ENCODE measurements at regions not wholly inside any gene's neighbourhood (a gene's known extent, or its start where the extent isn't known, plus 50 kb on each side); places are given as distances from the start of the nearest gene placed in this dataset.
"Not testable (repeated sequence)": the region's sequence is repeated elsewhere in the genome, so short reads cannot be mapped to it uniquely, and the experiment has no call there.

DNA sequence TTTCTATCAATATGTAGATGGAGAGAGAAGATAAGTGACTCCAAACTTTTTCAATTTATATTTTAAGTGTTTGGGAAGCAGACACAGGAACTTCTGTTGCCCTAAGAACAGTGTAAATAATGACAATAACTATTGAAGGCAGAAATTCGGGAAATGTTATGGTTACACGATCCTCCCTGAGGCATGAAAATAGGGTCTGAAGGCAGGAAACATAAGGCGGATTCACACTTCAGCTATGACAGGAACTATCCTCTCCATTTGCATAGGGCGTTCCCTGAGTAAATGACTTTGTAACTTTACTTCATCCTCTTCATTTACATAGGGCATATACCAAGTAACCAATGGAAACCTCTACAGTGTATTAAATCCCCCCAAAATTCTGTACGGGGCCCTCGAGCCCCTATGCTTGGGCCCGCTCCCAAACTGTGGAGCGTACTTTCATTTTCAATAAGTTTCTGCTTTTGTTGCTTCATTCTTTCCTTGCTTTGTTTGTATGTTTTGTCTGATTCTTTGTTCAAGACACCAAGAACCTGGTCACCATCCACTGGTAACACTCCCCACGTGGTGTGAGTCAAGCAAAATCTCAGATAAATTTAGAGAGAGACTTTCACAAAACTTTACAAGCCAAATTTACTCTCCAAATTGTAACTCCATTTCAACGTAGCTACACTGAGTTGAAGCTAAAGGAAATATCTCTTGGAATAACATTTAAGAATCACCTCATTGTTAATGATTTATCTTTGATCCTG lies 2504.3 kb downstream of the ARAP2 start:
- no peak for DNase-seq (ENCODE audit: low read depth in 2 of 2)

DNA sequence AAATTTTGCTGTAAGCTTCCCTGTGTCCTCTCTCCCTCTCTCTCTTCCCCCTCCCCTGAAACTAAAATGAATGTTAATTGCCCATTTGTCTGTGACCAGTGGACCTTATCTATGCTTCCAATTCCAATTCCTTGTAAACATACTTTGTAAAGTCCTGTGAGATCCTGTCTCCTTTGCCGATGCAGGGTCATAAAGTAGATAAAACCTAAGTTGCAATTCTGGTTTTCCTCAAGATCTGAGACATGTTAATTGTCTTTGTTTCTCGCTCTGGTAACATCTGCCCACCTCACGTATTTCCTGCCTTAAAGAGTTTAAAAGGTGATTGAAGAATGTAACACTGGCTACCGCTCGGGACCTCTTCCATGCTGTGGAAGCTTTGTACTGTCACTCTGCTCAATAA lies 2503.4 kb downstream of the ARAP2 start:
- not testable (repeated sequence) for DNase-seq (ENCODE audit: low read depth in 2 of 2)

DNA sequence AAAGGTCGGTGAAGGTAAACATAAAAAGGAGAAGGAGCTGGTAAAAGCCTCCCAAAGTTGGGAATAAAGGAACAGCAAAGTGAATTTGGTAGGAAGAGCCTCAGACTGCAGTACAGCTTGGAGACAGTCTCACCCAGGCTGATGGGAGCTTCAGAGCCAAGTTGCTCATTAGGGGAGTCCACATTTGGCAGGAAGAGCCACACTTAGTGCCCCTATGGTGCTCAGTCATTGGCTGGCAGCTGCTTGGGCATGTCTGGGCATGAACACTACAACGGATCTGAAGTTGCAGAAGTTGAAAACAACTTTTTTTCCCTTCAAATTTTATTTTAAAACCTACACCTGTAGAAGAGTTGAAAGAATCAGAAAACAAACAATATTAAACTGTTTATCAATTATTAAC lies 2497.3 kb downstream of the ARAP2 start:
- DNase-seq (ENCODE audit: low read depth in 2 of 2) = no peak

DNA sequence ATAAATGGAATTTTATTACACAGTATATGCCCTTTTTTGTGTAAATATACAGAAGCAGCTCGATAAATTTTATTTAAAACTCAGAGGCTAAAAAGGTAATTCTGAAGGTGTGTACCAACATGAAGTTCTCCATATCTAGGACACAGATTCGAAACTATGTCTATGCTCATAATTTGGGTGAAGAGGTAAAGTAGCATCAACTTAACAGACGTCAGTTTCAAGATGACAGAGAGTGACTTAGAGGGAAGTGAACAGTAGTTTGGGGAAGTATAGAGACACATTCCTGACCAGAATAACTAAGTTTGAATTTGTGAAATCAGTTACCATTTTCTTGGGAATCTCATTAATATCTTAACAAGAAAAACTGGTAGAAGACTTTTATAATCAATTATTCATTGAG lies 2493.3 kb downstream of the ARAP2 start:
- no peak for DNase-seq (ENCODE audit: low read depth in 2 of 2)

DNA sequence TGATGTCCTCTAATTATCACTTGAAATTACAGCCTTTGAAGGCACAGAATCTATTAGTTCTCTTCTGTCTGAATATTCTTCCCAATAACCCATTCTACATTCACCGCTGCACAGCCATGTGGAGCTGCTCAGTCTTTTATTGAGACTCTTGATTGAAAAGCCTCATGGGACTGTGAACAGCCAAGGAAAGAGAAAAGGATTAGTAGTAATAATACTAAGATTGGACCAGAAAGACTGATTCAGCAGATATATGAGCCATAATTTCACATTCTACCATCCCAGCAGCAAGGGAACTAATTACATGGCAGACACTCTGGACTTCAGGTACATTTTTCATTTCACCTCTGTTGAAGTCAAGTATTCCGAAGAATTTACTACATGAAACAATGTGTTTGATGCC lies 2471.7 kb downstream of the ARAP2 start:
- DNase-seq (ENCODE audit: low read depth in 2 of 2) = no peak

DNA sequence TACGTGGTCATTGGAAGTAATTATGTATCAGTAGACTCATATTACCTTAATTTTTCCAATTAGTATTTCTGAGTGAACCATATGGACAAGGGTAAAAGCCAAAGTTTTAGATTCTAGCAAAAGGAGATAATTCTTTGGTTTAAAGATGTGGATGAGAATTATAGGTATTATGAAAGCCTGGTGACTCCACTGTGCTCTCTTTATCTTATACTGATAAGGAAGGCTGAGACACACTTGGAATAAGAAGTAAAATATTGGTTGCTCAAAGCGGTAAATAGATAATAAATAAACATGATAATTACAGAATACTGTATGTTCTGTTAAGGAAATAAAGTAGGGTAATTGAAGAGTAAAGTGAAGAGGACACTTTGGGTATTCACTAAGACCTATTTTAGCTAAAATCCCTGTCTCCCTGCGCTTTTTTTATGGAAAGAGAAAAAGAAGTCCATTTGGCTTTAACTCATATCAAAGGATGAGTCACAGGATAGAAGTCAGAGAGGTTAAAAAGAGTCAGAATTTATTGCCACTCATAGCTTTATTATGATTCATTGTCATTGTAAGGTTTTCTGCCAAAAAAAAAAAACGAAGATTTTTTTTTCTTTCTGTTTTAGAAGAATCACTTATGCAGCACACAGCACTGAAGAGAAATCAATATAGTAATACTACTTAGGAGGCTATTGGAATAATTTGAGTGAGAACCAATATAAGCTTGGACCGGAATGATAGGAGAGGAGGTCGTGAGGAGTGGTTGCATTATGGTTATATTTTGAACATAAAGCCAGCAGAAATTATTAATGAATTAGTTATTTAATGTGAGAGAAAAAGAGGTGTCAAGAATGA lies 2463.1 kb downstream of the ARAP2 start:
- no peak for DNase-seq (ENCODE audit: low read depth in 2 of 2)

DNA sequence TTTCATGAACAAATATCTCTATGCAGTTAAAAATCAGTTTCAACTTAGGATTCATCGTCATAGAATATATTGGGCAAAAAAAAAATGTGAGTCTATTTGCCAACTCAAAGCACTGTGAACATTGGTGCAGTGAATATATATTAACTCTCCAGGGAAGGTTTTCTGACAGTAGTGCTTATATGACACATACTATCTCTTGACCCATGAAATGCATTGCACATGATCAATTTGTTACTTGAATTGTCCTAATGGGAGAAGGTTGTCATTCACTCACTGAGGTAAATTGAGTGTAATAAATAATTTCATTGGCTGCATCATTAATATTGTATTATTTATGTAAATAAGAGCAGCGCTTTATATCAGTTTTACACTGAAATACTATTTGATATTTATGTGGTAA lies 2458.5 kb downstream of the ARAP2 start:
- DNase-seq (ENCODE audit: low read depth in 2 of 2) = no peak

DNA sequence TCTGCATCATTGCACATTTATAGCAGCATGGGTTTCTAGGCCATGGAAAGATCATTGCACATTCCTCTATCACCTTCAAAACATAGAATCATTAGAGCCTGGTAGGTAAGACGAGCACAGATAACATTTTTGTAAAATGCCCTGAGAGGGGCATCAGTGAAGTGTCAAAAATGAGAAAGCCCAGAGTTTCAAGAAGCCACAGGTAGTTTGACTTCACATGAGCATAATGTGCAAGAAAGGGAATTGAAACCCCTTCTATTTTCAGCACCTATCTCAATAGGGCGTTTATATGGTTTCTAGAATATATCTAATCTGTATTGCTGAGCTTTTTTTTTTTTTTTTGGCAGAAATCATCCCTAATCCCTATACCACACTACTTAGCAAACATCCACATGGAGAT lies 2441.7 kb downstream of the ARAP2 start:
- no peak for DNase-seq (ENCODE audit: low read depth in 2 of 2)

DNA sequence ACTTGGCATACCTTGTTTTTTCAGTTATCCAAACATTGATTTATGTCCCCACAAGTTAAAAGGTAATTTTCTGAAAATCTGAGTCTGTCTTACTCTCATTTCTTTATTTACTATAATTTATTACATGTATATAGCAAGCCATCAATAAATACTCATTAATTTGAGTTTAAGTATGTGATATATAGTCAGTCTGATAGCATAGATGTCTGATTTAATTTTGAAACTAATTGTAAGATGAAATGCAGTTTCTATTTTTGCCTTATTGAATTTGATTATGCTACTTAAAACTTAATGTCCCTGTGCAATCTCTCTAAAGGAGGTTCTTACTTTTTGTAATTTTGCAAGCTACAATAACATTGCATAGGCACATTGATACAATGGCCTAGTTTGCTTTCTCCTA lies 2418.6 kb downstream of the ARAP2 start:
- no peak for DNase-seq (ENCODE audit: low read depth in 2 of 2)

DNA sequence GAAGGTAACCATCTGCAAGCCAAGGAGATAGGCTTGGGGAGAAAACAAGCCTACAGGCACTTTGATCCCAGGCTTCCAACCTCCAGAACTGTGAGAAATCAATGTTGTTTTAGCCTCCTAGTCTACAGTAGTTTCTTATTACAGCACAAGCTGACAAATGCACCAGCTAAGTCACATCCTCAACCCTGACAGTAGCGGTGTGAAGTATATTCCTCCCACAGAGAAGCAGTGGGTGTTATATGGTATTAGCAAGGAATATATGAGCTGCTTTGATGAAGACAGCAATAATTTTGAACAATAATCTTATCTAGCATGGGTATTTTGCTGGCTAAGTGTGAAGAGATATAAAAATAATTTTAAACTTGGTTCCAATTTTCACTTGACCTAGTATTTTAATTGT lies 2415.0 kb downstream of the ARAP2 start:
- DNase-seq (ENCODE audit: low read depth in 2 of 2) = not testable (repeated sequence)

DNA sequence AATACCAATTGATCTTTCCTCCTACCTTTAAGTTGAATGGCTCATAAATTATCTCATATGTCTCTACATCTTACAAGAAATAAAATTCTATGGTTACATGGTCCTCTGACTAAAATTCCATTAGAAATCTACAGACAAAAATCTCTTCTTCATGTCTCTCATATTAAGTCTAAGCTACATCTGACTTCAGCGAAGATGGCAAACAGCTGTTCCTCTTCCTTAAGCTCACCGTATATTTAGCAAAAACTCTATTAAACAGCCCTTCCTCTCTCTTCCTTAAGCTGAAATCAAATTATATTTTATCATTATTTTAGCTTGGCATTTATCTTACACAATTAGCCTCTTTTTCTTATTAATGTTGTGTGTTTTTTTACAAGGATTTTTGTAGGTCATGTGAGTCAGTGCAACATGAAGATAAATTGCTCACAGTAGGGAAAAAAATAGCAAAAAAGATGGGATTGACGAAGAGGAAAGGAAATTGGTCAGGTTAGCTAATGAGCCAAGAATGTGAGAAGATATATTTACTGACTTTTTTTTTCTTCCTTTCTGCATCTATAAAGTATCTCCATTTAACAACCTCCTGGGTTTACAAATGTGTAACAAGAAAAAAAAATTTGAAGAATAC lies 2412.8 kb downstream of the ARAP2 start:
- no peak for DNase-seq (ENCODE audit: low read depth in 2 of 2)

DNA sequence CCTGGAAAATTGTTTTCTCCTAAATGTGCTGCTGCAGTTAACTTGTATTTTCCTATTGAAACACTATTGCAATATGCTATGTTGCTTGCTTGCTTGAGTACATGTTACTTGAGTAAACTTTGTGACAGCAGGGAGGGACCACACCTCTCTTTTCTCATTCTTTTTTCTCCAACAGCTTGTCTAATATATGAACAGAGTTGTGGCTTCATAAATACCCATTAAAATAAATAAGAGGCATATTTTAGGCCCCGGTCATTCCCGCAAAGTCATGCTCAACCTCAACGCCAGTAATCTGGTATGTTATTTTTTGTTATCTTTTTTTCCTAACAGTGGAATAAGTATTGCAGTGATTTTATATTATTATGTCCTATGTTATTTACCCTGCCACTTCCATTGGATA lies 2408.6 kb downstream of the ARAP2 start:
- DNase-seq (ENCODE audit: low read depth in 2 of 2) = not testable (repeated sequence)

DNA sequence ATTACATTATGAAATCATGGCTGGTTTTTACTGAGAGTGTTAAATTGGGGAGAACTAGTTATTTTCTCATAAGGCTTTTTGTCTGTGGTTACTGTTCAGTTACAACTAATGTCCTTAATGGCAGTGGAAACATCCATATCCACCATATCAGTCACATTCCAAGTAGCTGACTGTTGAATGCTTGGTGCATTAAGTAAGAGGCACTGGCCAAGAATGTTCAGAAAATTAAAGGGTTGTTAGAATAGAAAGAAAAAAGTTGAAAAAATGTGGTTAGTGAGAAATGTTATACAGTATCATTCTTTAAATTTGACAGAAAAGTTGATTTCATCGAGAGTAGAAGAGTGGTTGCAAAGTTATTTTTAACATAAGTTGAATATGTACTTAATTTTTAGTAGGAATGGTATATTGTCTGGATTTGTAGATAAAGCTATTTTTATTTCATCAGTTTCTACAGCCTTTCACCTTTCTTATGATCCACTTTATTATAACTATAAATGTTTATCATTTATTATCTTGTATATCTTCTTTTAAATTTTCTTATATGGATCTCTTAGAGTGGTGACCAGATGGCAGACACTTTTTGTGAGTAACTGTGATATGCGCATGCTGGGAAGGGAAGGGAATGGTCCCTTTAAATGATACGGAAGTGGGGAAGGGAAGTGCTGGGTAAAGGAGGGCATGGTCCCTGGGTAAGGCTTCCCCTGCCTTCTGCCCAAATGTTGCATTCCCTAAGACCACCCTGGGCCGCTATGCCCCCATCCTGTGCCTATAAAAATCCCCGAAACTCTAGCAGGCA lies 2407.1 kb downstream of the ARAP2 start:
- DNase-seq (ENCODE audit: low read depth in 2 of 2) = no peak

DNA sequence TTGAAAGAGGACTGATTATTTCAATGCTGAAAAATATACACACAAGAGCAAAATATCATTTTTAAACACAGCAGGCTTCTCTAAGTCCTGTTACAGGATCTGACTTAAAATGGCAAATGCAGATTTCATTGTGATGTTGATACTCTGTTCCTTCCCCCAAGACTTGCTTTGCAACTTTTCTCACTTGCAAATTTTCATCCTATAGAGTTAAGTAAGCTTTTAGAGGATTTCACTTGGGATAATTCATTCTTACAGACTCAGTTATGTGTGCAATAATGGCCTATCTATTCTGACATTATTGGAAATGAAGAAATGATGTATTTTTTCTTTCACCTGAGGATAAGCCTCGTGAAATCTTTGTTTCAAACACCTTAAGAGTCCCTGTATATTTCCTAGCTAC lies 2403.2 kb downstream of the ARAP2 start:
- no peak for DNase-seq (ENCODE audit: low read depth in 2 of 2)

DNA sequence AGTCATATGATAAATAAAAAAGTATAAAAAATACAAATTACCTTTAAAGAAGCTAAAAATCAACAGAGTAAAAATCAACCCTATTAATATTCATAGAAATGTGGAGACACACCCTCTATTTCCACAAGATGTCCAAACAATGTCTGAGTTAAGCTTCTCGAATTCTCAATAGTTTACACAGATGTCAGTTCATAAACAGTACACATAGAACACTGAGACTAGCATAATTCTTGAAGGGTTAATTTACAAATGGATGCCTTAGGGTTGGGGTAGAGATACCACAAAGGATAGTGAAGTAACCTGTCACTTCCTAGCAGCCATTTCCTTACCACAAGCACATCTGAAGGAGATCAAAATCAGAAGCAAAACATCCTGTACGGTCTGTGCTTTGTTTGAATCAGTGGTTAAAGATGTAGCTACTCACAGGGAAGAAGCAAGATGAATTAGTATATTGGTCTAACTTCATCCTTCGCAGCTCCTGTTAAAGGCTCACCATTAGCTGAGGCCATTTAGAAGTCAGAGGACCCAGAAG lies 2393.9 kb downstream of the ARAP2 start:
- DNase-seq (ENCODE audit: low read depth in 2 of 2) = no peak

DNA sequence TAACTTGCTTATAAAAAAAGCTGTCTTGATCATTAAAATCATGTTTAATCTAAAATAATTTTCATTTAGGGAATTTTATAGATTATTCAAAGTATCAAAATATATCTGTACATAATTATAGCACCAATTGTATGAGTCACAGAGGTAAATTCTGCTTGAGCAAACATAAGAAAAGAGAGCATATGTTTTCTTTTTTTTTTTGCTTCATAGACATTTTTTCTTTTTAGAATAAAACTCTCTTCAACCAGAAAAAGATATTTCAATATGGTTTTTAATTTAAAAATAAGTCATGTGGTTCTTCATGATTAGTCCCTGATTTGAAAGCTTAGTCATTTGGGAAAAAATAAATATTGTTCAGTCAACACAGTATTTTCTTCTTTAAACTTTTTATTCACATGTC lies 2390.6 kb downstream of the ARAP2 start:
- DNase-seq (ENCODE audit: low read depth in 2 of 2) = not testable (repeated sequence)

DNA sequence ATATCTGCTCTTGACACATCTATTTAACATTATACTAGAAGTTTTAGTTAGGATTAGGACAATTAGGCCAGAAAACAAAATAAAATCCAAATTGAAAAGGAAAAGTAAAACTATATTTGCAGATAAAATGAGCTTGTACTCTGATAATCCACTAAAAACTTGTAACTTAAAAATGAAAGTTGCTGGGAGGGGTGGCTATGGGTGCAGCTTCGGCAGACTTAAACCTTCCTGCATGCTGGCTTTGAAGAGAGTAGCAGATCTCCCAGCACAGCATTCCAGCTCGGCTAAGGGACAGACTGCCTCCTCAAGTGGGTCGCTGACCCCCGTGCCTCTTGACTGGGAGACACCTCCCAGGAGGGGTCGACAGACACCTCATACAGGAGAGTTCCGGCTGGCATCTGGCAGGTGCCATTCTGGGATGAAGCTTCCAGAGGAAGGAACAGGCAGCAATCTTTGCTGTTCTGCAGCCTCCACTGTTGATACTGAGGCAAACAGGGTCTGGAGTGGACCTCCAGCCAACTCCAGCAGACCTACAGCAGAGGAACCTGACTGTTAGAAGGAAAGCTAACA lies 2379.9 kb downstream of the ARAP2 start:
- DNase-seq (ENCODE audit: low read depth in 2 of 2) = no peak

DNA sequence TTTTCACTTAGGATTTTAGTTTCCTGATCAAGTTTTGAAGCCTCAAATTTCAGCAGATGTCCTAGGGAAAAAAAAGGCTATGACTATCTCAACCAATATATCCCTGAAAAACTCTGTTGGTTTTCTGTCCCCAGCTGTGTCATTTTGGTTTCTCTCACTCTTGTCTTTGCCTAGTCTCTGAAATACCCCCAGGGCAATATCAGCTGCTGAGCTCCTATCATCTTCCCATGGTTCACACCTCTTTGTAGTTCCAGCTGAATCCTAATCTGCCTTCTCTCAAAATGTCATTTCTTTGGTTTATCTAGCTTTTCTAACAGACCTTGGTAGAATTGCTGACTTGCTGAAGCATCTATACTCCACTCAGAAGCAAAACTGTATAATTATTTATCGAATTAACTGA lies 2370.5 kb downstream of the ARAP2 start:
- no peak for DNase-seq (ENCODE audit: low read depth in 2 of 2)

DNA sequence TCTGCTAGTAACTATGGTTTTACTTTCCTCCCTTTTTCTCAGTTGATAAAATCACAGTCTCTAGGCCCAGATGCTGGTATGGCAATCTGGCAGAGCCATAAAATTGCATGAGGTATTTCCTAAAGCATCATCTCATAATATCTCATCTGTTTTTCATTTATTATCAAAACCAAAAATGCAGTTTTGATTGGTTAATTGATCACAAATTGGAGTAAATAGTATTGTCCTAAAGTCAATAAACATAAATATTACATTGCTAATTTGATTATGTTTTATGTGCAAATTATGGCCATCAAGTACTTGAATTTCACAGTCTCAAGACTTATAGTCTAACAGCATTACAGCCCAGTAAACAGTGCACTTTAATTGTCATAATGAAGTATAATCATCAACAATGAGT lies 2365.6 kb downstream of the ARAP2 start:
- DNase-seq (ENCODE audit: low read depth in 2 of 2) = no peak

DNA sequence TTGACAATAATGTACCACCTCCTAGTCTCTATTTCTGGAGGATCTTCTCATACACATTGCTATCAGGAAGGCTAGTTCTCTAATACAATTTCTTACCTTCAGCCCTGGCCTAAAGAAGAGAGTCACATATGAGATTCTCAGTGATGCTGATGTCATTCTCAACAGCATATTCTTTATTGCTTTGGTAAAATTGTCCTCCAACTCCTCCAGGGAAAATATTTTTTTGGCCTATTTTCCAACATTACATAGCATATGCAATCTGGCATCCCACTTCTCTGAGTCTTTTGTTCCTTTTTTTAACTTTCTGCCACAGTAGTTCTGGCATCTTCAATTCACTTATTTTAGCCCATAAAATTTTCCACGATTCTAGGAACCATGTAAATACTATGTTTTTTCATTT lies 2363.1 kb downstream of the ARAP2 start:
- DNase-seq (ENCODE audit: low read depth in 2 of 2) = no peak

DNA sequence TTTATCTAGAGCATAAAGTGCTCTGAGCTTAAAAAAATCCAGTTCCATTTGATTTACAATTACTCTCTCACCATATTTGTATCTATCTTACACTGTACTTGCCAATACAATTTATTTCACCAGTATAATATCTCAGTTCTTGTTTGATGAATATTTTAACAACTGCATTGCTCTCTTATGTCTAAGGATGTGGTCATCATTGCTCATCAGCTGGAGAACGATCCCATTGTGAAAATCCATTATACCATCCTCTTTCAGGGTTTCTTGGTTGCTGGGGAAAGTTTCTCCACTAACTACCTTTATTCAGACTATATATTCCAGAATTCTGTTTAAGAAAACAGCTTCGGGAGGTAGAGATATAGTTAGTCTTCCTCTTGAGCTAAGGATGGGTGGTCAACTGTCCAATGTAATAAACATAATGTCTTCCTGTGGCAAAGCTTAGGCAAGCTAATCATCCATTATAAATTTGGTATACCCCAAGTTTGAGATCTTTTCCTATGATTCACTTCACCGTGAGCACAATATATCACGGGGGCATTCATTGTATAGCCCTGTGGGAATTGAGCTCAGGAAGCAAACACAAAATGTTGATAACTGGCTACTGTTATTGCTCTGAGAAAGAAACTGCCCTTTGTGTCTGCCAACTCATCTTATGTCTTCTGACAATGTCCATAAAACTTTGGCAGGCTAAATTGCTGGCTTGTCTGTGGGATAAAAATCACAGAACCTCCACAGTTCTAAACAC lies 2361.9 kb downstream of the ARAP2 start:
- no peak for DNase-seq (ENCODE audit: low read depth in 2 of 2)

Measured in stimulated activated CD4-positive, alpha-beta T cell treated with anti-CD3 and anti-CD28 coated beads, Interleukin-1b, Interleukin-23, amount 100 ng/mL, for 4 hours (primary cell).